ENCODE measurements at regions not wholly inside any gene's neighbourhood (a gene's known extent, or its start where the extent isn't known, plus 50 kb on each side); places are given as distances from the start of the nearest gene placed in this dataset.

GRCh38 chr16:65769776-65770438 is 596.6 kb upstream of the CDH5 start:
- TF ChIP-seq, protein P1, sequence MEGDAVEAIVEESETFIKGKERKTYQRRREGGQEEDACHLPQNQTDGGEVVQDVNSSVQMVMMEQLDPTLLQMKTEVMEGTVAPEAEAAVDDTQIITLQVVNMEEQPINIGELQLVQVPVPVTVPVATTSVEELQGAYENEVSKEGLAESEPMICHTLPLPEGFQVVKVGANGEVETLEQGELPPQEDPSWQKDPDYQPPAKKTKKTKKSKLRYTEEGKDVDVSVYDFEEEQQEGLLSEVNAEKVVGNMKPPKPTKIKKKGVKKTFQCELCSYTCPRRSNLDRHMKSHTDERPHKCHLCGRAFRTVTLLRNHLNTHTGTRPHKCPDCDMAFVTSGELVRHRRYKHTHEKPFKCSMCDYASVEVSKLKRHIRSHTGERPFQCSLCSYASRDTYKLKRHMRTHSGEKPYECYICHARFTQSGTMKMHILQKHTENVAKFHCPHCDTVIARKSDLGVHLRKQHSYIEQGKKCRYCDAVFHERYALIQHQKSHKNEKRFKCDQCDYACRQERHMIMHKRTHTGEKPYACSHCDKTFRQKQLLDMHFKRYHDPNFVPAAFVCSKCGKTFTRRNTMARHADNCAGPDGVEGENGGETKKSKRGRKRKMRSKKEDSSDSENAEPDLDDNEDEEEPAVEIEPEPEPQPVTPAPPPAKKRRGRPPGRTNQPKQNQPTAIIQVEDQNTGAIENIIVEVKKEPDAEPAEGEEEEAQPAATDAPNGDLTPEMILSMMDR (IDR thresholded peaks at IDR 0.05) = no peak
- TF ChIP-seq POLR2A (IDR thresholded peaks at IDR 0.05) (no peak), POLR2AphosphoS5 (IDR thresholded peaks at IDR 0.05) (no peak)

Data from breast epithelium (tissue), 3 donors.